GM18507 (cell line): ENCODE measurements at regions not wholly inside any gene's neighbourhood (a gene's known extent, or its start where the extent isn't known, plus 50 kb on each side); places are given as distances from the start of the nearest gene placed in this dataset.
"Not testable (repeated sequence)": the region's sequence is repeated elsewhere in the genome, so short reads cannot be mapped to it uniquely, and the experiment has no call there.

Experiments used
- DNase-seq: peaks from one replicate; pipeline ENCODE4 v3.0.0; 2011; ENCODE audit warnings: low read depth; ENCODE audit not compliant: insufficient read length; ENCODE audit errors: extremely low spot score
- FAIRE-seq: peaks from 2 replicates; lab custom pipeline; 2011; peaks lifted over from hg19 to GRCh38; lab: Jason Lieb, UNC

GRCh38 chr2:195543063-195543462 is 114.0 kb upstream of the SLC39A10 start:
- FAIRE-seq (peak; percentile 60), DNase-seq (no peak)

- FAIRE-seq (no peak), DNase-seq (no peak)
Observed at GRCh38 chr2:195542067-195542466, 115.0 kb upstream of the SLC39A10 start.

- FAIRE-seq: peak; percentile 36
- DNase-seq: no peak
Observed at GRCh38 chr2:195538937-195539336, 118.1 kb upstream of the SLC39A10 start.

- FAIRE-seq: no peak
- no peak for DNase-seq
Observed at GRCh38 chr2:195537811-195538210, 119.2 kb upstream of the SLC39A10 start.

DNA sequence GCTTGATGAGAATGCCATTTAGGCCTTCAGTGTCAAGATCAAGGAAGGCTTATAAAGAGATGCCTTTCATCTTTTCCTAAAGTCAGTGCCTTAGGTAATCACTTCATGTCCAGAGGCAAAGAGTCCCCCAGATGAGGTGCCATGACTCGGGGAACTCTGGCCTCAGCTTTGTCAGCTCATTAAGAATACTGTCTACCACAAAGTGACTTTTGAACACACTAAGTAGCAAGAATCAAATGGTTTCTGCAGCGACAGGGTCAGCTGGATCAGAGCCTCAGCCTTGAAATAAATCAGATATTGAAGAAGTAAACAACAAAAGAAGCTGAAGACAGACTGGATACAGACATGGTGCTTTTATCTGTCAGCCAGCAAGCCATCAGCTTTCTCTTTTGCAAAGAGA is 120.1 kb upstream of the SLC39A10 start:
- no peak for DNase-seq
- FAIRE-seq: peak; percentile 9

DNA sequence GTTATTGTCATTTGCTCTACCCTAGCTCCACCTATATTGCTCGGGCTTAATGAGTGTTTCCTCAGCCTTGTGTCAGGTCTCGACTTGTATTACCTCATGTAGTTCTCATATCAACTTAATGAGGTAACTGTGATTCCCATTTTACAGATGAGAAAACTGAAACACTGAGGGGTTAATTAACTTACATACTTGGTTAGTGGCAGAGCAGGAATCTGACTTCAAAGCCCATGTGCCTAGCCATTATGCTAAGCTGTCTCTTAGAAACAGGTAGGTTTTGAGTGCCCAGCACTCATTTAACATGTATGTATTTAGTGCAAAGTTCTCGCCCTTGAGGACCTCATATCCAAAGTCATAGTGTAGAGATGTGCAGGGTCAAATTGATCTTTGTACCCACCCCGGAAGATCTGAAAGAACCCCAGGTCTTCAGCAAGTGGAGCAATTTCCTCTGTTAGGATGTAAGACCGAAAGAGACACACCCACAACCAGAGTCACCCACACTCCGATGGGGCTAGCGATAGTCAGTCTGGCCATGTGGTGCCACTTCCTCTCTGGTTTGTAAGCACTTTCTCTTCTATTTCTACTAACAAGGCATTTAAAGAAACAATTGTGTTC is 121.0 kb upstream of the SLC39A10 start:
- FAIRE-seq (peak; percentile 98), DNase-seq (peak; percentile 51)

- no peak for FAIRE-seq
- DNase-seq: no peak
Observed at GRCh38 chr2:195534971-195535370, 122.1 kb upstream of the SLC39A10 start.

- no peak for DNase-seq
- FAIRE-seq: peak; percentile 74
Observed at GRCh38 chr2:195533771-195534642, 123.0 kb upstream of the SLC39A10 start.

DNA sequence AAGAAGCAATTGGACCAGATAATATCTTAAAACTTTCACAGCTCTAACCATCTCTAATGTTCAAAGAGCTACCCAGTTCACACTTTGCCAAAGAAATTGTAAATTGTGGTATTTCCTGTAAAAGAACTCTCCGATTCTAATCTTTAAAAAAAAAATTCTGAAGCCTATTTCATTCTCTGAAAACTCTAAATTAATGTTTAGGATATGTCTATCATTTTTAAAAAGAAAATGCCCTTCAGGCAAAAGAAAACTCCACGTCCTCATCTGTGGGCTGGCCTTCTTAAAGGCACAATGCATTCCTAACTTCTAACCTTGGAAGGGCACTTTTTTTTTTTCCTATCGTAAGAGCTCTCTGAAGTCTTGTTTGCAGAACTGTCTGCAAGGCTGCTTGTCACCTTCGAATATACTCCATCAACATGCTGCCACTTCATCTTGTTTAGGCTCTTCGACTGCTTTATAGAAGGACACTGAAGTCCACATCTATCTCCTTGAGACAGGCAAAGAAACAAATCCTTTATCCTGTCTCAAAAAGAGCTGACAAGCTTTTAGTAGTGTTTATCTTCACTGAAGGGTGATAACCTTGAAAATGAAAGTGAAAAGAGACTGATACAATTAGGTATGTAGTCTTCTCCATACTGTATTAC is 124.3 kb upstream of the SLC39A10 start:
- DNase-seq (no peak), FAIRE-seq (peak; percentile 79)

- FAIRE-seq (no peak), DNase-seq (no peak)
Observed at GRCh38 chr2:195532255-195532627, 124.8 kb upstream of the SLC39A10 start.

DNA sequence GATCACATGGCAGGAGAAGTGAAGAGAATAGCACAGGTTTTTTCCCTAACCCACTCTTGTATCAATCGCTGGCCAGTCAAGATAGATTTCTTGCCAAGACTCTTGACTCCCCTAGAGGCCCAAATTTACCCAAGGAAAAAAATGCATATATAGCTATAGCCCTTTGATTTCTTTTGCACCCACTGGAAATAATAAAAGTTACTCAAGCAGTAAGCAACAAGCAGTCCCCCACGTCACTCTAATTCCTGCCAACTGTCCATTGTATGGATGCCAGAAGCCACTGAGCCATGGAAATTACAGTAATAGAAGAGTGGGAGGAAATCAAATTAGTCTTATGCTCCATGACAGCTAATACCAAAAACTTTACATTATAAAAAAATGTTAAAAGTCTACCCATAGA is 125.3 kb upstream of the SLC39A10 start:
- DNase-seq (no peak), FAIRE-seq (no peak)

DNA sequence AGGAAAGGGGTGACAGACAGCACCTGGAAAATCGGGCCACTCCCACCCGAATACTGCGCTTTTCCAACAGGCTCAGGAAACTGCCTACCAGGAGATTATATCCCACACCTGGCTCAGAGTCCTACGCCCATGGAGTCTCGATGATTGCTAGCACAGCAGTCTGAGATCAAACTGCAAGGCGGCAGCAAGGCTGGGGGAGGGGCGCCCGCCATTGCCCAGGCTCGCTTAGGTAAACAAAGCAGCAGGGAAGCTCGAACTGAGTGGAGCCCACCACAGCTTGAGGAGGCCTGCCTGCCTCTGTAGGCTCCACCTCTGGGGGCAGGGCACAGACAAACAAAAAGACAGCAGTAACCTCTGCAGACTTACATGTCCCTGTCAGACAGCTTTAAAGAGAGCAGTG is 133.8 kb upstream of the SLC39A10 start:
- not testable (repeated sequence) for DNase-seq, FAIRE-seq

- no peak for DNase-seq
- FAIRE-seq: no peak
Observed at GRCh38 chr2:195521589-195521988, 135.4 kb upstream of the SLC39A10 start.

- DNase-seq (no peak), FAIRE-seq (no peak)
Observed at GRCh38 chr2:195520671-195521155, 136.3 kb upstream of the SLC39A10 start.

GRCh38 chr2:195515551-195515950 is 141.5 kb upstream of the SLC39A10 start:
- DNase-seq (no peak), FAIRE-seq (no peak)

GRCh38 chr2:195514365-195514764 is 142.7 kb upstream of the SLC39A10 start:
- no peak for FAIRE-seq
- no peak for DNase-seq

GRCh38 chr2:195513119-195513518 is 143.9 kb upstream of the SLC39A10 start:
- FAIRE-seq (no peak), DNase-seq (no peak)

DNA sequence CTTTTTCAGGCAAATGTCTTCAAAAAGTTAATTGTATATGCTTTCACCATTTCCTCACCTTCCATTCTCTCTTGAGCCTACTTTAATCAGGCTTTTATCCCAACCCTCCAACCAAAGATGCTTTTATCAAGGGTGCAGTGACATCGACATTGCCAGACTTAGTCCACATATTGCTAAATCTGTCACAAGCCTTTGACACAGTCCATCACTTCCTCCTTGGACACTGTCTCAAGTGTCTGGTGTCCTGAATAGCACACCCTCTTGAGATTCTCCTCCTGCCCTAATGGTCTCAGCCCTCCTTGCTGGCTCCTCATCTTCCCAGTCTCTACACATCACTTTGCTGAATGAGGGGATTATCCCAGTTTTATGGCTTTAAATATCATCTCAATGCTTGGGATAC is 147.5 kb upstream of the SLC39A10 start:
- FAIRE-seq: no peak

DNA sequence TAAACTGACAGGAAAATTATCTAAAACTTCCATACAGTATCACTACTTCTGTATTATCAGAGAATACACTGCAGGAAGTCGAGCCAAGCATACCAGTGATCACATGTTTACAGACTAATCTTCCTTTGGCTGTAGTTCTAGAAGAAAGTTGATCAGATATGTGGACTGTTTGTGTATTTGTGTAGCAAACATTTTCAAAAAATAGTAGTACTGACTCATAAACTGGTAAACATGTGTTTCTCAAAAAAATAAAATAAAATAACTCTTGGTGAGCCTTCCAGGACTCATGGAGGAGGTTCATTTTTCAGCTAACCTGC is 148.9 kb upstream of the SLC39A10 start:
- FAIRE-seq (no peak), DNase-seq (no peak)

More for the DNA sequence above, 147.5 kb upstream of the SLC39A10 start:
- no peak for DNase-seq

- FAIRE-seq: no peak
- no peak for DNase-seq
Observed at GRCh38 chr2:195507447-195508138, 149.4 kb upstream of the SLC39A10 start.
